MCF 10A (cell line): ENCODE measurements at regions not wholly inside any gene's neighbourhood (a gene's known extent, or its start where the extent isn't known, plus 50 kb on each side); places are given as distances from the start of the nearest gene placed in this dataset.

Source experiments
- BruUV-seq: library from RNA; stranded (reverse); fragments of 400-500 nt; replicated peaks from 2 replicates; lab custom pipeline; 2021; lab: Mats Ljungman, UMichigan
- CTCF ChIA-PET: fragments of 300-600 bp; sonication (Branson Sonifier 250); formaldehyde crosslinking; extraction: SDS; loops from one replicate; lab custom pipeline; 2021; ENCODE audit warnings: antibody characterized with exemption, inconsistent platforms; lab: Yijun Ruan, JAX
- POLR2A ChIA-PET: fragments of 300-600, 350-650 bp; sonication (Branson Sonifier 250); formaldehyde crosslinking; extraction: SDS; loops from one replicate; lab custom pipeline; 2020; ENCODE audit warnings: antibody characterized with exemption, inconsistent platforms; lab: Yijun Ruan, JAX
- DNase-seq: peaks from one replicate; pipeline ENCODE4 v3.0.0-alpha.2; 2018; ENCODE audit not compliant: unreplicated experiment
- H3K27ac Mint-ChIP-seq: one replicate; pipeline ENCODE4 v1.8.0; 2022; ENCODE audit warnings: mild to moderate bottlenecking, low read depth, mixed read lengths; ENCODE audit not compliant: unreplicated experiment
- H3K27me3 Mint-ChIP-seq: one replicate; pipeline ENCODE4 v1.8.0; 2022; ENCODE audit warnings: mixed read lengths; ENCODE audit not compliant: insufficient read depth, unreplicated experiment
- H3K36me3 Mint-ChIP-seq: one replicate; pipeline ENCODE4 v1.8.0; 2022; ENCODE audit warnings: mild to moderate bottlenecking, moderate library complexity, mixed read lengths; ENCODE audit not compliant: insufficient read depth, unreplicated experiment
- H3K4me1 Mint-ChIP-seq: one replicate; pipeline ENCODE4 v1.8.0; 2022; ENCODE audit warnings: mixed read lengths; ENCODE audit not compliant: insufficient read depth, unreplicated experiment
- H3K4me3 Mint-ChIP-seq: one replicate; pipeline ENCODE4 v1.8.0; 2022; ENCODE audit warnings: mild to moderate bottlenecking, moderate library complexity, mixed read lengths; ENCODE audit not compliant: unreplicated experiment
- H3K9me3 Mint-ChIP-seq: one replicate; pipeline ENCODE4 v1.8.0; 2022; ENCODE audit warnings: mixed read lengths; ENCODE audit not compliant: unreplicated experiment
- intact Hi-C: fragments of 100-400 bp; cut with micrococcal nuclease; formaldehyde crosslinking; loops from 2 replicates; pipeline ENCODE4 v1.14.1; 2022
- TF ChIP-seq, protein P1 (sequence below): fragments of 200-600 bp; IDR thresholded peaks from one replicate; pipeline ENCODE4 v1.8.0; 2022; ENCODE audit warnings: antibody characterized with exemption, mild to moderate bottlenecking; ENCODE audit not compliant: unreplicated experiment

DNA sequence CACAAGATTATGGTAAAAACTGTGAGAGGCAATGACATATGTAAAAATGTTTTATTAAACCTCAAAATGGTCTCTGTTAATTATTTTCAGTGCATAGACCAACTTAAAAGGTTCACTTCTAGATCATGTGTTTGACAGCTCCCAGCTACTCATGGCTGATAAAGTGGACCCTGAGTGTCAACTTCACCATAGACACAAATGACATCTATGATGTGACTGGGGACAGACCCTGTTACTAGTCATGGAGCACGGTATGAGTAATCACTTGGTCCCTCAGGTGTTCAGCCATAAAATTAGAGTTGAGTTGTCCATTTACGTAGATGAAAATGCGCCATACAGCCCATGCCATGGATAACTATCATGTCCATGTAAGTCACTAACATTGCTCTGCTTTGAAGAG is 199.8 kb downstream of the ZNF365 start:
- Mint-ChIP-seq H3K36me3 (no peaks in the 10 kb centered on the region), H3K27me3 (no peaks in the 10 kb centered on the region), H3K4me1 (no peaks in the 10 kb centered on the region), H3K4me3 (no peak overlapping the region), H3K9me3 (no peaks in the 10 kb centered on the region), H3K27ac (no peak overlapping the region)
- TF ChIP-seq, protein P1, sequence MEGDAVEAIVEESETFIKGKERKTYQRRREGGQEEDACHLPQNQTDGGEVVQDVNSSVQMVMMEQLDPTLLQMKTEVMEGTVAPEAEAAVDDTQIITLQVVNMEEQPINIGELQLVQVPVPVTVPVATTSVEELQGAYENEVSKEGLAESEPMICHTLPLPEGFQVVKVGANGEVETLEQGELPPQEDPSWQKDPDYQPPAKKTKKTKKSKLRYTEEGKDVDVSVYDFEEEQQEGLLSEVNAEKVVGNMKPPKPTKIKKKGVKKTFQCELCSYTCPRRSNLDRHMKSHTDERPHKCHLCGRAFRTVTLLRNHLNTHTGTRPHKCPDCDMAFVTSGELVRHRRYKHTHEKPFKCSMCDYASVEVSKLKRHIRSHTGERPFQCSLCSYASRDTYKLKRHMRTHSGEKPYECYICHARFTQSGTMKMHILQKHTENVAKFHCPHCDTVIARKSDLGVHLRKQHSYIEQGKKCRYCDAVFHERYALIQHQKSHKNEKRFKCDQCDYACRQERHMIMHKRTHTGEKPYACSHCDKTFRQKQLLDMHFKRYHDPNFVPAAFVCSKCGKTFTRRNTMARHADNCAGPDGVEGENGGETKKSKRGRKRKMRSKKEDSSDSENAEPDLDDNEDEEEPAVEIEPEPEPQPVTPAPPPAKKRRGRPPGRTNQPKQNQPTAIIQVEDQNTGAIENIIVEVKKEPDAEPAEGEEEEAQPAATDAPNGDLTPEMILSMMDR: no peak
- POLR2A ChIA-PET: no interaction called here
- no TSS peak for BruUV-seq
- CTCF ChIA-PET: no interaction called here
- intact Hi-C loops: no loop called here
- no peak for DNase-seq

DNA sequence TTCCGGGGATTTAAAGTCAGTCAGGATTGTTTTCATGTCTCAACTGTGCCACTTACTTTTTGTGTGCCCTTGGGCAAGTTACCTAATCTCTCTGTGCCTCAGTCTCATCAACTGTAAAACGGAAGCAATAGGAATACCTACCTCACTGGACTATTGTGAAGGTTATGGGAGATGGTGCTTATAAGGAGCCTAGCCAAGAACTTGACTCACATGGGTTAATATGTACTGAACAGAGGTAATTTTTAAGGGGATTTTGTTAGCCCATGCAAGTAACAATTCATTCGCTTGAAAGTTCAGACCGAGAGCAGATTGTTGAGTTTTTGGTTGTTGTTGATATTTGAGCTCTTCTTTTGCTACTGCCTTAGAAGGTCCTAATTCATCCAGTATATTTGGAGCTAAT is 202.9 kb downstream of the ZNF365 start:
- H3K4me3 Mint-ChIP-seq: no peak overlapping the region
- H3K27ac Mint-ChIP-seq: no peak overlapping the region
- no peaks in the 10 kb centered on the region for H3K9me3 Mint-ChIP-seq
- no peaks in the 10 kb centered on the region for H3K4me1 Mint-ChIP-seq
- no peak for DNase-seq
- BruUV-seq: no TSS peak
- intact Hi-C loops: no loop called here
- ChIA-PET POLR2A (no interaction called here), CTCF (interaction anchor here (0.6 to 1.7 kb wide), 3 partner anchors 139 to 580 kb away, joined by 3 to 5 read pairs (median 4); no protein-coding TSS in a partner anchor)
- TF ChIP-seq, protein P1: no peak
- H3K27me3 Mint-ChIP-seq: no peaks in the 10 kb centered on the region
- H3K36me3 Mint-ChIP-seq: no peaks in the 10 kb centered on the region

DNA sequence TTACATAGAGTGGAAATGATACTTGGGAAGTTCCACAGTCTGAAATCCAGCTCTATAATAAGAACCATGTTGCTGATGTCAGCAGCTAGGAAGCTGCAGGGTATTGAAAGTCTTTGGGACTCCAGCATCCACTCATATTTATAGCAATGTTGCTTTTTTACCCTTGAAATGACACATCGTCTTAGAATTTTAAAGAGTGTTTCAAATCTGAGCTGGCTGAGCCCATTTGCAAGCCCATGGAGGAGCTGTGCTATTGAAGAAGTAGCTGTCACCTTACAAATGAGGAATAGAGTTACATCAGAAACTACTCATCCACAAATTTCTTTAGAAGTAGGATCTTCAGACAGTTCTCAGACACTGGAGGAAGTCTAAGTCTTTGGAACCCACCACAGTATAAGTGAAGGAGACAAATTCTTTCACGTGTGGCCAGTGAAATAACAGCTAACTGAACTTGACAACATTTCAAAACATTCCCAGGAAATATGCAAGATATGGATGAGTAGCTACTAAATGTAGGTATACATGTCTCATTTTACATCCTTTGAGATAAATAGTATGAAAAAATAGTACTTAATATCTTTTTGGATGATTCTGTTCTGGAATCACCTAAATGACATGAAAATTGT is 203.6 kb downstream of the ZNF365 start:
- Mint-ChIP-seq H3K27me3 (no peaks in the 10 kb centered on the region), H3K4me1 (peaks cover 4% of the 10 kb centered on the region), H3K4me3 (no peak overlapping the region), H3K9me3 (no peaks in the 10 kb centered on the region), H3K27ac (no peak overlapping the region), H3K36me3 (no peaks in the 10 kb centered on the region)
- intact Hi-C loops: no loop called here
- POLR2A ChIA-PET: no interaction called here
- TF ChIP-seq, protein P1: no peak
- DNase-seq: no peak
- CTCF ChIA-PET: interaction anchor here (0.8 to 1.9 kb wide), 4 partner anchors 16 to 507 kb away, joined by 3 to 7 read pairs (median 4); no protein-coding TSS in a partner anchor
- no TSS peak for BruUV-seq

DNA sequence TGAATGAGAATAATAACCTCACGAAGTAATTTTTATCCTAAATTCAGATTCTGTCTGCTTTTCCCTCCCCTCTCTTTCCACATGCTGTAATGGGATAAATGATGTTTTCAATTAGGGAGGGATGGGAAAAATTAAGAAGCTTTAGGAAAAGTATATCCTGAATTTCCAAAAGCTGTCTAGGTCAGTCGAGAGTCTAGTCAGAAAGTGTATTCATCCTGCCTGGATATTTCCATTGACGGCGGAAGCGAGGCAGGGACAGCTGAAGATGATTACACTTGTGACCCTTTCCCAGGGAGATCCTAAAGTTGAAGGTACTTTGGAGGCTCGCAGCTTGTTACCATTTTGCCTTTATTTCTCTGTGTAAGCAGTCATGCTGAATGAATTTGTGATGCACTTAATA is 204.1 kb downstream of the ZNF365 start:
- H3K4me3 Mint-ChIP-seq: no peak overlapping the region
- no peaks in the 10 kb centered on the region for H3K36me3 Mint-ChIP-seq
- H3K4me1 Mint-ChIP-seq: peaks cover 9% of the 10 kb centered on the region
- no peaks in the 10 kb centered on the region for H3K9me3 Mint-ChIP-seq
- BruUV-seq: no TSS peak
- no peaks in the 10 kb centered on the region for H3K27me3 Mint-ChIP-seq
- CTCF ChIA-PET: interaction anchor here (0.6 to 1.9 kb wide), 4 partner anchors 15 to 578 kb away, joined by 3 to 7 read pairs (median 4); no protein-coding TSS in a partner anchor
- no peak overlapping the region for H3K27ac Mint-ChIP-seq
- TF ChIP-seq, protein P1: no peak
- POLR2A ChIA-PET: no interaction called here
- intact Hi-C loops: no loop called here
- DNase-seq: no peak
